H9 (cell line): ENCODE measurements at regions not wholly inside any gene's neighbourhood (a gene's known extent, or its start where the extent isn't known, plus 50 kb on each side); places are given as distances from the start of the nearest gene placed in this dataset.

ENCODE experiments used
- DNase-seq: peaks from one replicate; pipeline ENCODE4 v3.0.0-alpha.2; 2017
- H2AFZ ChIP-seq: one replicate; pipeline ENCODE4 v1.6.1; 2013; ENCODE audit warnings: mild to moderate bottlenecking, low read length, control low read depth, moderate library complexity
- H2AK5ac ChIP-seq: 2 replicates; pipeline ENCODE4 v1.6.1; 2013; ENCODE audit warnings: low read length, control low read depth, mixed read lengths; ENCODE audit not compliant: insufficient read length
- H2BK120ac ChIP-seq: one replicate; pipeline ENCODE4 v1.6.1; 2013; ENCODE audit warnings: low read depth, mild to moderate bottlenecking, low read length, control low read depth, inconsistent platforms; ENCODE audit not compliant: poor library complexity, severe bottlenecking
- H2BK12ac ChIP-seq: 2 replicates; pipeline ENCODE4 v1.6.1; 2013; ENCODE audit warnings: low read length, control low read depth, mixed read lengths, low read depth; ENCODE audit not compliant: insufficient read length
- H2BK15ac ChIP-seq: 2 replicates; pipeline ENCODE4 v1.6.1; 2013; ENCODE audit warnings: low read depth, low read length, control low read depth
- H2BK20ac ChIP-seq: one replicate; pipeline ENCODE4 v1.6.1; 2013; ENCODE audit warnings: low read depth, mild to moderate bottlenecking, low read length, control low read depth, inconsistent platforms; ENCODE audit not compliant: poor library complexity, severe bottlenecking
- H2BK5ac ChIP-seq: 2 replicates; pipeline ENCODE4 v1.6.1; 2013; ENCODE audit warnings: low read length, control low read depth, mixed read lengths; ENCODE audit not compliant: insufficient read length
- H3K14ac ChIP-seq: 2 replicates; pipeline ENCODE4 v1.6.1; 2013; ENCODE audit warnings: low read length, control low read depth; ENCODE audit not compliant: insufficient read depth
- H3K18ac ChIP-seq: 2 replicates; pipeline ENCODE4 v1.6.1; 2013; ENCODE audit warnings: low read depth, mild to moderate bottlenecking, mixed read lengths, low read length, control low read depth; ENCODE audit not compliant: insufficient read length
- H3K23ac ChIP-seq: 2 replicates; pipeline ENCODE4 v1.6.1; 2013; ENCODE audit warnings: low read length, control low read depth, mixed read lengths, low read depth; ENCODE audit not compliant: insufficient read length
- H3K23me2 ChIP-seq: 2 replicates; pipeline ENCODE4 v1.6.1; 2013; ENCODE audit warnings: low read depth, mild to moderate bottlenecking, mixed read lengths, low read length, control low read depth; ENCODE audit not compliant: insufficient read length, poor library complexity, severe bottlenecking
- H3K27ac ChIP-seq: 2 replicates; pipeline ENCODE4 v1.5.1; 2013; ENCODE audit warnings: low read length, control low read depth, mixed read lengths, low read depth; ENCODE audit not compliant: insufficient read length
- H3K27me3 ChIP-seq: 2 replicates; pipeline ENCODE4 v1.6.1; 2013; ENCODE audit warnings: low read length, control low read depth, inconsistent platforms; ENCODE audit not compliant: insufficient read depth
- H3K4ac ChIP-seq: 2 replicates; pipeline ENCODE4 v1.6.1; 2013; ENCODE audit warnings: low read depth, mild to moderate bottlenecking, control low read depth, inconsistent platforms, low read length, moderate library complexity
- H3K4me1 ChIP-seq: 2 replicates; pipeline ENCODE4 v1.6.1; 2013; ENCODE audit warnings: low read length, control low read depth, inconsistent platforms; ENCODE audit not compliant: insufficient read depth
- H3K4me2 ChIP-seq: 2 replicates; pipeline ENCODE4 v1.6.1; 2013; ENCODE audit warnings: low read length, control low read depth, mixed read lengths; ENCODE audit not compliant: insufficient read length, insufficient read depth
- H3K56ac ChIP-seq: 2 replicates; pipeline ENCODE4 v1.6.1; 2013; ENCODE audit warnings: low read depth, mild to moderate bottlenecking, mixed read lengths, low read length, control low read depth; ENCODE audit not compliant: insufficient read length
- H3K79me1 ChIP-seq: 2 replicates; pipeline ENCODE4 v1.6.1; 2013; ENCODE audit warnings: low read depth, mild to moderate bottlenecking, moderate library complexity, low read length, control low read depth, inconsistent platforms; ENCODE audit not compliant: insufficient read depth, poor library complexity, severe bottlenecking
- H3K79me2 ChIP-seq: 2 replicates; pipeline ENCODE4 v1.6.1; 2013; ENCODE audit warnings: low read length, control low read depth, inconsistent platforms; ENCODE audit not compliant: insufficient read depth
- H3K9ac ChIP-seq: 2 replicates; pipeline ENCODE4 v1.6.1; 2013; ENCODE audit warnings: low read length, control low read depth, mixed read lengths; ENCODE audit not compliant: insufficient read length; ENCODE audit errors: extremely low read depth
- H3K9me3 ChIP-seq: one replicate; pipeline ENCODE4 v1.6.1; 2013; ENCODE audit warnings: low read depth, low read length, inconsistent platforms; ENCODE audit not compliant: control insufficient read depth
- H3T11ph ChIP-seq: one replicate; pipeline ENCODE4 v1.6.1; 2013; ENCODE audit warnings: mild to moderate bottlenecking, low read length, control low read depth, inconsistent platforms
- H4K20me1 ChIP-seq: one replicate; pipeline ENCODE4 v1.6.1; 2013; ENCODE audit not compliant: control insufficient read depth, insufficient read length, insufficient read depth
- H4K5ac ChIP-seq: 2 replicates; pipeline ENCODE4 v1.6.1; 2013; ENCODE audit warnings: low read depth, mild to moderate bottlenecking, mixed read lengths, low read length, control low read depth; ENCODE audit not compliant: insufficient read length
- H4K8ac ChIP-seq: replicated peaks from 2 replicates; pipeline ENCODE4 v1.6.1; 2013; ENCODE audit warnings: low read length, control low read depth, mixed read lengths, low read depth; ENCODE audit not compliant: insufficient read length
- H4K91ac ChIP-seq: 2 replicates; pipeline ENCODE4 v1.6.1; 2013; ENCODE audit warnings: low read depth, mild to moderate bottlenecking, moderate library complexity, mixed read lengths, low read length, control low read depth; ENCODE audit not compliant: insufficient read length
- H3K27ac Mint-ChIP-seq, 3 experiments: 2 replicates in 2 of 3; 3 replicates in 1 of 3; pipeline ENCODE4 v1.8.0; 2020 to 2021; ENCODE audit warnings: mixed read lengths in 3 of 3, mild to moderate bottlenecking in 1 of 3, moderate library complexity in 1 of 3
- H3K27me3 Mint-ChIP-seq: 2 replicates; pipeline ENCODE4 v1.8.0; 2021; ENCODE audit warnings: low read depth, mild to moderate bottlenecking, moderate library complexity, mixed read lengths
- H3K36me3 Mint-ChIP-seq, 3 experiments: 2 replicates in 2 of 3; 3 replicates in 1 of 3; pipeline ENCODE4 v1.8.0; 2020 to 2021; ENCODE audit warnings: low read depth in 3 of 3, mixed read lengths in 3 of 3; ENCODE audit not compliant: insufficient read depth in 1 of 3
- H3K4me1 Mint-ChIP-seq, 2 experiments: 2 replicates each; pipeline ENCODE4 v1.8.0; 2020; ENCODE audit warnings: mixed read lengths in 2 of 2
- H3K4me3 Mint-ChIP-seq, 2 experiments: 2 replicates in 1 of 2; 3 replicates in 1 of 2; pipeline ENCODE4 v1.8.0; 2020 to 2021; ENCODE audit warnings: mild to moderate bottlenecking in 2 of 2, mixed read lengths in 2 of 2, moderate library complexity in 1 of 2
- H3K9me3 Mint-ChIP-seq, 2 experiments: 2 replicates in 1 of 2; 3 replicates in 1 of 2; pipeline ENCODE4 v1.8.0; 2020; ENCODE audit warnings: mild to moderate bottlenecking in 2 of 2, mixed read lengths in 2 of 2, moderate library complexity in 1 of 2
- CTCF ChIP-seq: fragments of 200-600 bp; sonication (generic); conservative IDR thresholded peaks from 3 replicates; pipeline ENCODE4 v1.8.0; 2021; ENCODE audit warnings: antibody characterized with exemption, mild to moderate bottlenecking
- WGBS: extraction: QIAGEN DNeasy Blood & Tissue Kit; methylation state at CpG from one replicate; pipeline ENCODE4 v1.1.7; 2013; ENCODE audit warnings: missing lambda C conversion rate, low lambda C conversion rate, mixed read lengths; ENCODE audit not compliant: insufficient read length; ENCODE audit errors: extremely low coverage; 5-methylcytosine and 5-hydroxymethylcytosine counted together

GRCh38 chr2:114085238-114085637 is 195.3 kb downstream of the ACTR3 start:
- TF ChIP-seq CTCF, result no peak
- H4K8ac ChIP-seq, result no peak overlapping the region
- WGBS, result no CpG with 5 or more reads among the region's 1 CpG
- H2AFZ ChIP-seq, result no peak overlapping the region
- H3K4me3 Mint-ChIP-seq, result no peak overlapping the region
- no peaks in the 10 kb centered on the region; a peak in 2 of 7 replicates for H3K36me3 Mint-ChIP-seq
- H3K4ac ChIP-seq, result no peak overlapping the region
- no peak overlapping the region for H4K91ac ChIP-seq
- H3K9ac ChIP-seq, result no peak overlapping the region
- H3K56ac ChIP-seq, result no peak overlapping the region
- H3K9me3 ChIP-seq, result no peaks in the 10 kb centered on the region
- H3K27me3 ChIP-seq, result no peaks in the 10 kb centered on the region
- H3T11ph ChIP-seq, result no peak overlapping the region
- no peaks in the 10 kb centered on the region for H3K4me1 Mint-ChIP-seq
- no peak overlapping the region for H3K18ac ChIP-seq
- H2AK5ac ChIP-seq, result no peak overlapping the region
- DNase-seq, result no peak
- no peaks in the 10 kb centered on the region for H3K27me3 Mint-ChIP-seq
- H3K4me1 ChIP-seq, result no peaks in the 10 kb centered on the region
- no peak overlapping the region for H2BK5ac ChIP-seq
- H4K5ac ChIP-seq, result no peak overlapping the region
- peaks cover 3 to 4% of the 10 kb centered on the region in 2 experiments; a peak in 3 of 5 replicates for H3K9me3 Mint-ChIP-seq
- H3K23me2 ChIP-seq, result no peaks in the 10 kb centered on the region
- no peak overlapping the region for H2BK120ac ChIP-seq
- H2BK12ac ChIP-seq, result no peak overlapping the region
- H3K23ac ChIP-seq, result no peak overlapping the region
- H3K14ac ChIP-seq, result no peak overlapping the region
- no peaks in the 10 kb centered on the region for H3K79me2 ChIP-seq
- H2BK20ac ChIP-seq, result no peak overlapping the region
- no peak overlapping the region for H3K27ac Mint-ChIP-seq
- H3K4me2 ChIP-seq, result no peak overlapping the region
- no peaks in the 10 kb centered on the region for H3K79me1 ChIP-seq
- no peaks in the 10 kb centered on the region for H4K20me1 ChIP-seq
- no peak overlapping the region for H2BK15ac ChIP-seq
- H3K27ac ChIP-seq, result no peak overlapping the region
